PFSK-1 (cell line): ENCODE measurements at regions not wholly inside any gene's neighbourhood (a gene's known extent, or its start where the extent isn't known, plus 50 kb on each side); places are given as distances from the start of the nearest gene placed in this dataset.

Experiments
- FOXP2 ChIP-seq: optimal IDR thresholded peaks from 2 replicates; pipeline ENCODE3; 2011; ENCODE audit warnings: borderline replicate concordance, control low read depth, inconsistent platforms; ENCODE audit not compliant: insufficient read depth; ENCODE audit errors: extremely low read length, extremely low read depth
- POLR2AphosphoS5 ChIP-seq: IDR thresholded peaks from 2 replicates; pipeline ENCODE4 v1.6.1; 2012; ENCODE audit warnings: low read depth, mild to moderate bottlenecking, control low read depth, low read length, moderate library complexity
- REST ChIP-seq, 2 experiments: IDR thresholded peaks; 2 replicates each; pipeline versions ENCODE4 v1.6.1 to v1.8.0; 2011 to 2012; ENCODE audit warnings: low read depth in 2 of 2, low read length in 2 of 2, control low read depth in 1 of 2, inconsistent platforms in 1 of 2, mild to moderate bottlenecking in 1 of 2, moderate library complexity in 1 of 2; ENCODE audit not compliant: insufficient read depth in 1 of 2
- SIN3A ChIP-seq: IDR thresholded peaks from 2 replicates; pipeline ENCODE4 v1.6.1; 2012; ENCODE audit warnings: mild to moderate bottlenecking, low read length, moderate library complexity, borderline replicate concordance; ENCODE audit not compliant: insufficient read depth
- TAF1 ChIP-seq: IDR thresholded peaks from 2 replicates; pipeline ENCODE4 v1.6.1; 2012; ENCODE audit warnings: low read length, control low read depth, borderline replicate concordance; ENCODE audit not compliant: insufficient read depth

GRCh38 chr13:76622315-76623040 is 263.7 kb downstream of the KCTD12 start:
- TF ChIP-seq POLR2AphosphoS5 (no peak), REST (IDR thresholded peaks at IDR 0.05; ENCODE audit: insufficient read depth in 1 of 2, low read depth in 2 of 2, low read length in 2 of 2) (no peak), SIN3A (no peak), FOXP2 (no peak)

GRCh38 chr13:76621705-76622104 is 264.5 kb downstream of the KCTD12 start:
- TF ChIP-seq SIN3A (no peak), POLR2AphosphoS5 (no peak), TAF1 (no peak), FOXP2 (no peak), REST (IDR thresholded peaks at IDR 0.05; ENCODE audit: insufficient read depth in 1 of 2, low read depth in 2 of 2, low read length in 2 of 2) (no peak)

GRCh38 chr13:76620036-76620435 is 266.2 kb downstream of the KCTD12 start:
- TF ChIP-seq TAF1 (no peak), SIN3A (no peak), REST (IDR thresholded peaks at IDR 0.05; ENCODE audit: insufficient read depth in 1 of 2, low read depth in 2 of 2, low read length in 2 of 2) (no peak), POLR2AphosphoS5 (no peak), FOXP2 (no peak)

GRCh38 chr13:76619631-76620030 is 266.6 kb downstream of the KCTD12 start:
- TF ChIP-seq REST (IDR thresholded peaks at IDR 0.05; ENCODE audit: insufficient read depth in 1 of 2, low read depth in 2 of 2, low read length in 2 of 2), result no peak
- no peak for TF ChIP-seq SIN3A
- no peak for TF ChIP-seq POLR2AphosphoS5
- TF ChIP-seq FOXP2, result no peak
- no peak for TF ChIP-seq TAF1
